A549 (cell line): ENCODE measurements at regions not wholly inside any gene's neighbourhood (a gene's known extent, or its start where the extent isn't known, plus 50 kb on each side); places are given as distances from the start of the nearest gene placed in this dataset.

Experiments used
- ATAC-seq, 2 experiments: fragments of 200-7000 bp in 1 of 2; fragments of >200 bp in 1 of 2; cut with Nextera tagmentation in 1 of 2; cut with Tn5 transposase in 1 of 2; 3 replicates each; pipeline versions ENCODE4 v1.8.0 to v1.9.1; 2018 to 2020; ENCODE audit warnings: mild to moderate bottlenecking in 1 of 2, moderate library complexity in 1 of 2
- CTCF ChIA-PET: fragments of 300-600 bp; sonication (Branson Sonifier 250); formaldehyde crosslinking; extraction: SDS; loops from one replicate; lab custom pipeline; 2021; ENCODE audit warnings: antibody characterized with exemption, inconsistent platforms; lab: Yijun Ruan, JAX
- POLR2A ChIA-PET: fragments of 350-600 bp; formaldehyde crosslinking; extraction: SDS; loops from one replicate; lab custom pipeline; 2021; ENCODE audit warnings: antibody characterized with exemption, inconsistent platforms; lab: Yijun Ruan, JAX
- DNase-seq, 2 experiments: peaks; one replicate each; pipeline versions ENCODE4 v3.0.0 to v3.0.0-alpha.2; 2011 to 2016; ENCODE audit warnings: low read depth in 1 of 2, low spot score in 1 of 2
- FAIRE-seq: peaks from 2 replicates; lab custom pipeline; 2011; peaks lifted over from hg19 to GRCh38; lab: Jason Lieb, UNC
- H3K27ac ChIP-seq, 2 experiments: fragments of >200 bp; sonication (Bioruptor Twin); formaldehyde crosslinking; 3 replicates each; pipeline ENCODE4 v1.5.1; 2016 to 2017
- H3K4me1 ChIP-seq: fragments of >200 bp; sonication (Bioruptor Twin); formaldehyde crosslinking; 3 replicates; pipeline ENCODE4 v1.6.1; 2016
- H3K4me2 ChIP-seq: fragments of >200 bp; sonication (Bioruptor Twin); formaldehyde crosslinking; 3 replicates; pipeline ENCODE4 v1.6.1; 2016
- H3K4me3 ChIP-seq: fragments of >200 bp; sonication (Bioruptor Twin); formaldehyde crosslinking; 3 replicates; pipeline ENCODE4 v1.5.1; 2016
- H3K9me3 ChIP-seq: fragments of >200 bp; sonication (Bioruptor Twin); formaldehyde crosslinking; 3 replicates; pipeline ENCODE4 v1.6.1; 2016
- CBX2 ChIP-seq: fragments of 200-600 bp; sonication (generic); IDR thresholded peaks from 2 replicates; pipeline ENCODE4 v1.6.1; 2016; ENCODE audit warnings: low read depth, mild to moderate bottlenecking, borderline replicate concordance
- CBX8 ChIP-seq: fragments of 200-600 bp; sonication (generic); IDR thresholded peaks from 2 replicates; pipeline ENCODE4 v1.6.1; 2016
- CHD2 ChIP-seq: fragments of 150-350 bp; IDR thresholded peaks from 2 replicates; pipeline ENCODE4 v1.6.1; 2014; ENCODE audit warnings: low read length; ENCODE audit not compliant: partially characterized antibody
- CHD4 ChIP-seq: fragments of 200-600 bp; sonication (generic); IDR thresholded peaks from 2 replicates; pipeline ENCODE4 v1.6.1; 2016; ENCODE audit warnings: antibody characterized with exemption, mild to moderate bottlenecking, borderline replicate concordance
- ELK1 ChIP-seq: fragments of 150-350 bp; IDR thresholded peaks from 2 replicates; pipeline ENCODE4 v1.6.1; 2014; ENCODE audit warnings: low read depth, mild to moderate bottlenecking, low read length
- EP300 ChIP-seq, 2 experiments: fragments of >200 bp; sonication (Bioruptor Twin); formaldehyde crosslinking; IDR thresholded peaks; 2 replicates in 1 of 2; 3 replicates in 1 of 2; pipeline ENCODE4 v1.6.1; 2016 to 2017
- FOSL2 ChIP-seq, 2 experiments: fragments of 450-650 bp in 1 of 2; fragments of >200 bp in 1 of 2; sonication (Bioruptor Twin) in 1 of 2; formaldehyde crosslinking; IDR thresholded peaks; 2 replicates each; pipeline versions ENCODE4 v1.5.0 to v1.6.1; 2016 to 2020; ENCODE audit warnings: mild to moderate bottlenecking in 1 of 2, moderate library complexity in 1 of 2
- FOXS1 ChIP-seq: fragments of 250-450 bp; sonication (Bioruptor Pico); IDR thresholded peaks from 2 replicates; pipeline ENCODE4 v1.5.0; 2020; ENCODE audit warnings: mild to moderate bottlenecking, moderate library complexity
- GATA3 ChIP-seq: IDR thresholded peaks from 2 replicates; pipeline ENCODE4 v1.6.1; 2012; ENCODE audit warnings: borderline replicate concordance
- HOXB13 ChIP-seq: fragments of 250-450 bp; sonication (Bioruptor Pico); IDR thresholded peaks from 2 replicates; pipeline ENCODE4 v1.5.0; 2020; ENCODE audit warnings: low read depth, mild to moderate bottlenecking, moderate library complexity
- KDM1A ChIP-seq: fragments of 200-600 bp; sonication (generic); IDR thresholded peaks from 2 replicates; pipeline ENCODE4 v1.6.1; 2016; ENCODE audit warnings: low read depth, mild to moderate bottlenecking
- MAFK ChIP-seq: fragments of 450-650 bp; IDR thresholded peaks from 2 replicates; pipeline ENCODE4 v1.6.1; 2014; ENCODE audit not compliant: partially characterized antibody
- MAZ ChIP-seq: fragments of 150-350 bp; IDR thresholded peaks from 2 replicates; pipeline ENCODE4 v1.6.1; 2014; ENCODE audit warnings: antibody characterized with exemption, low read depth, low read length, borderline replicate concordance
- NFE2L2 ChIP-seq: fragments of 150-350 bp; conservative IDR thresholded peaks from 2 replicates; pipeline ENCODE4 v1.6.1; 2014; ENCODE audit warnings: low read length
- NPAS2 ChIP-seq: fragments of 250-450 bp; sonication (Bioruptor Pico); IDR thresholded peaks from 2 replicates; pipeline ENCODE4 v1.8.0; 2022; ENCODE audit warnings: mild to moderate bottlenecking, moderate library complexity, borderline replicate concordance
- PHF8 ChIP-seq: fragments of 200-600 bp; sonication (generic); IDR thresholded peaks from 2 replicates; pipeline ENCODE4 v1.6.1; 2016; ENCODE audit warnings: low read depth, mild to moderate bottlenecking, antibody characterized with exemption, moderate library complexity, borderline replicate concordance
- POLR2AphosphoS2 ChIP-seq: conservative IDR thresholded peaks from 2 replicates; pipeline ENCODE4 v1.6.1; 2012; ENCODE audit warnings: low read length, improper control_type of control experiment, inconsistent platforms
- RAD21 ChIP-seq, 2 experiments: fragments of >200 bp in 1 of 2; sonication (Bioruptor Twin) in 1 of 2; formaldehyde crosslinking in 1 of 2; IDR thresholded peaks in 1 of 2; conservative IDR thresholded peaks in 1 of 2; 2 replicates in 1 of 2; 3 replicates in 1 of 2; pipeline ENCODE4 v1.6.1; 2012 to 2018; ENCODE audit warnings: inconsistent platforms in 1 of 2
- RCOR1 ChIP-seq: fragments of 150-350 bp; IDR thresholded peaks from 2 replicates; pipeline ENCODE4 v1.6.1; 2014; ENCODE audit warnings: antibody characterized with exemption, low read length, low read depth
- REST ChIP-seq: fragments of 200-600 bp; sonication (generic); IDR thresholded peaks from 2 replicates; pipeline ENCODE4 v1.6.1; 2016; ENCODE audit warnings: antibody characterized with exemption, mild to moderate bottlenecking, moderate library complexity
- ZNF302 ChIP-seq: fragments of 250-450 bp; sonication (Bioruptor Pico); IDR thresholded peaks from 2 replicates; pipeline ENCODE4 v1.9.0; 2021; ENCODE audit warnings: inconsistent platforms, mild to moderate bottlenecking, moderate library complexity
- ZSCAN20 ChIP-seq: fragments of 250-450 bp; sonication (Bioruptor Pico); IDR thresholded peaks from 2 replicates; pipeline ENCODE4 v1.8.0; 2022; ENCODE audit warnings: mild to moderate bottlenecking, moderate library complexity
- WGBS: methylation state at CpG from one replicate; pipeline ENCODE4 v1.1.6; 2017; ENCODE audit errors: missing lambda C conversion rate; 5-methylcytosine and 5-hydroxymethylcytosine counted together
- TF ChIP-seq, protein P1 (sequence below): fragments of 250-450 bp; sonication (Bioruptor Pico); IDR thresholded peaks from 2 replicates; pipeline ENCODE4 v1.5.0; 2021; ENCODE audit warnings: mild to moderate bottlenecking, moderate library complexity, borderline replicate concordance
- TF ChIP-seq, protein P2 (sequence below): fragments of >200 bp; sonication (Bioruptor Twin); formaldehyde crosslinking; IDR thresholded peaks from 3 replicates; pipeline ENCODE4 v1.6.1; 2016

DNA sequence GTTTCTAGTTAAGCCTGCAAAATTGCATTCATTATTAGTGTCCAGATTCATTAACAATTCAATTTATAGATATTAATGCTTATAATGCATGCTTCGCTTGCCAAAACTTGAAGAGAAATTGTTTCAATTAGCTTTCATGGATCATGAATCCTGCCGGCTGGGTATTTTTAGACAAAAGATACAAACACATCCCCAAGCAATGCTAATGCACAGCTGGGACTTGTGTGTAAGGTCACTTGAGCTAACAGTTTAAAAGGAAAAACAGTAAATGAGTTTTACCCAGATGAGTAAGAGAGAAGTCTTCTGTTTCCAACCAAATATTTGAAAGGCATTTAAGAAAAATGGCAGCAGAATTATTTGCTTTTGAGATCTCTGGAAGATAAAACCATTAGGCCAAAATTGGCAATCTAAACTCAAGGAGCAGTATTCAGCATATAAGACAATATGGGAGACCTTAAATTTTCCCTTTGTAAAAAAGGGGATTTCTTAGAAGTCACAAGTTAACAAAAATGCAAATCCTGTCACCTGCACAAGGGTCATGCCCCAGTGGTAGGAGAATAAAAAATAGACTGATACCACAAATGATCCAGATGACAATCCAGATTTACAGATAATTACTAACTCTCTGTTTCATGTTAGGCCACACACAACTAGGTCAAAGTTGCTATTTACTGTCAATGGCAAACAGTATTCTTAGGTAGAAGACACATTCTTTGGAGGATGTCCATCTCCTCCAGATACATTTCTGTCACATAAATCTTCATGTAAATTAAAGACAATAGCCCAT is 418.4 kb upstream of the PMFBP1 start:
- FAIRE-seq, result no peak
- no peak for TF ChIP-seq NFE2L2
- TF ChIP-seq CBX8, result no peak
- TF ChIP-seq, protein P1, sequence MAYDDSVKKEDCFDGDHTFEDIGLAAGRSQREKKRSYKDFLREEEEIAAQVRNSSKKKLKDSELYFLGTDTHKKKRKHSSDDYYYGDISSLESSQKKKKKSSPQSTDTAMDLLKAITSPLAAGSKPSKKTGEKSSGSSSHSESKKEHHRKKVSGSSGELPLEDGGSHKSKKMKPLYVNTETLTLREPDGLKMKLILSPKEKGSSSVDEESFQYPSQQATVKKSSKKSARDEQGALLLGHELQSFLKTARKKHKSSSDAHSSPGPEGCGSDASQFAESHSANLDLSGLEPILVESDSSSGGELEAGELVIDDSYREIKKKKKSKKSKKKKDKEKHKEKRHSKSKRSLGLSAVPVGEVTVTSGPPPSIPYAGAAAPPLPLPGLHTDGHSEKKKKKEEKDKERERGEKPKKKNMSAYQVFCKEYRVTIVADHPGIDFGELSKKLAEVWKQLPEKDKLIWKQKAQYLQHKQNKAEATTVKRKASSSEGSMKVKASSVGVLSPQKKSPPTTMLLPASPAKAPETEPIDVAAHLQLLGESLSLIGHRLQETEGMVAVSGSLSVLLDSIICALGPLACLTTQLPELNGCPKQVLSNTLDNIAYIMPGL (CRISPR knock-in tag), result no peak
- no peak for TF ChIP-seq ZSCAN20
- no peak for TF ChIP-seq NPAS2 (CRISPR knock-in tag)
- no peak for TF ChIP-seq CHD4
- TF ChIP-seq ELK1, result no peak
- TF ChIP-seq RCOR1, result no peak
- no peak for TF ChIP-seq MAFK
- no peak for TF ChIP-seq CHD2
- no peak for TF ChIP-seq MAZ
- no peak for TF ChIP-seq HOXB13 (CRISPR knock-in tag)
- no peak for TF ChIP-seq RAD21 (conservative IDR thresholded peaks at IDR 0.05 in 1 of 2, IDR thresholded peaks at IDR 0.05 in 1 of 2)
- no peaks in the 10 kb centered on the region for H3K9me3 ChIP-seq
- no peak for ATAC-seq
- ChIA-PET CTCF (interaction anchor here (0.6 kb wide), 1 partner anchor 70 kb away, joined by 3 read pairs; no protein-coding TSS in a partner anchor), POLR2A (no interaction called here)
- H3K4me1 ChIP-seq, result no peaks in the 10 kb centered on the region
- H3K4me3 ChIP-seq, result no peak overlapping the region
- no peak overlapping the region for H3K4me2 ChIP-seq
- no peak for DNase-seq
- WGBS, result 84% methylated on average over 2 of the region's 2 CpGs
- no peak overlapping the region for H3K27ac ChIP-seq

GRCh38 chr16:72588551-72588950 is 416.6 kb upstream of the PMFBP1 start:
- CTCF ChIA-PET, result interaction anchor here (0.6 kb wide), 1 partner anchor 122 kb away, joined by 3 read pairs; no protein-coding TSS in a partner anchor
- DNase-seq, result no peak
- 77% methylated on average over 2 of the region's 2 CpGs for WGBS
- H3K27ac ChIP-seq, result no peak overlapping the region
- no peak overlapping the region for H3K4me3 ChIP-seq
- H3K4me1 ChIP-seq, result no peaks in the 10 kb centered on the region
- POLR2A ChIA-PET, result no interaction called here
- TF ChIP-seq POLR2AphosphoS2, result no peak
- TF ChIP-seq FOSL2 (IDR thresholded peaks at IDR 0.05), result no peak
- no peak for TF ChIP-seq FOSL2 (CRISPR knock-in tag; IDR thresholded peaks at IDR 0.05)
- no peak for TF ChIP-seq CHD2
- no peak for TF ChIP-seq CBX2
- TF ChIP-seq MAZ, result no peak
- TF ChIP-seq EP300 (IDR thresholded peaks at IDR 0.05), result no peak
- TF ChIP-seq GATA3, result no peak
- TF ChIP-seq FOXS1 (CRISPR knock-in tag), result no peak
- no peak for TF ChIP-seq PHF8
- TF ChIP-seq NFE2L2, result no peak
- no peak for TF ChIP-seq KDM1A
- no peak for TF ChIP-seq RCOR1
- no peak for TF ChIP-seq ZNF302 (CRISPR knock-in tag)
- TF ChIP-seq, protein P2, sequence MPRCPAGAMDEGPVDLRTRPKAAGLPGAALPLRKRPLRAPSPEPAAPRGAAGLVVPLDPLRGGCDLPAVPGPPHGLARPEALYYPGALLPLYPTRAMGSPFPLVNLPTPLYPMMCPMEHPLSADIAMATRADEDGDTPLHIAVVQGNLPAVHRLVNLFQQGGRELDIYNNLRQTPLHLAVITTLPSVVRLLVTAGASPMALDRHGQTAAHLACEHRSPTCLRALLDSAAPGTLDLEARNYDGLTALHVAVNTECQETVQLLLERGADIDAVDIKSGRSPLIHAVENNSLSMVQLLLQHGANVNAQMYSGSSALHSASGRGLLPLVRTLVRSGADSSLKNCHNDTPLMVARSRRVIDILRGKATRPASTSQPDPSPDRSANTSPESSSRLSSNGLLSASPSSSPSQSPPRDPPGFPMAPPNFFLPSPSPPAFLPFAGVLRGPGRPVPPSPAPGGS, result no peak
- TF ChIP-seq REST, result no peak
- TF ChIP-seq, protein P1 (CRISPR knock-in tag), result no peak
- ATAC-seq, result no peak
- H3K4me2 ChIP-seq, result no peak overlapping the region
- no peaks in the 10 kb centered on the region for H3K9me3 ChIP-seq
- FAIRE-seq, result no peak
